GM13977 (cell line): ENCODE measurements at regions not wholly inside any gene's neighbourhood (a gene's known extent, or its start where the extent isn't known, plus 50 kb on each side); places are given as distances from the start of the nearest gene placed in this dataset.

Experiments used
- DNase-seq: peaks from one replicate; pipeline ENCODE4 v3.0.0; 2012; ENCODE audit warnings: low spot score
- in situ Hi-C: fragments of 300-500 bp; cut with MboI; formaldehyde crosslinking; loops from one replicate; pipeline ENCODE4 v1.12.0; 2022; ENCODE audit warnings: low sequenced_read_pairs, low pct_unique_long_range_greater_than_20kb, mixed read lengths, inconsistent platforms; ENCODE audit not compliant: unreplicated experiment
- TF ChIP-seq, protein P1 (sequence below): IDR thresholded peaks from 2 replicates; pipeline ENCODE4 v1.5.1; 2012; ENCODE audit warnings: mild to moderate bottlenecking, control low read depth; ENCODE audit not compliant: insufficient read depth; ENCODE audit errors: extremely low read depth, missing control alignments

DNA sequence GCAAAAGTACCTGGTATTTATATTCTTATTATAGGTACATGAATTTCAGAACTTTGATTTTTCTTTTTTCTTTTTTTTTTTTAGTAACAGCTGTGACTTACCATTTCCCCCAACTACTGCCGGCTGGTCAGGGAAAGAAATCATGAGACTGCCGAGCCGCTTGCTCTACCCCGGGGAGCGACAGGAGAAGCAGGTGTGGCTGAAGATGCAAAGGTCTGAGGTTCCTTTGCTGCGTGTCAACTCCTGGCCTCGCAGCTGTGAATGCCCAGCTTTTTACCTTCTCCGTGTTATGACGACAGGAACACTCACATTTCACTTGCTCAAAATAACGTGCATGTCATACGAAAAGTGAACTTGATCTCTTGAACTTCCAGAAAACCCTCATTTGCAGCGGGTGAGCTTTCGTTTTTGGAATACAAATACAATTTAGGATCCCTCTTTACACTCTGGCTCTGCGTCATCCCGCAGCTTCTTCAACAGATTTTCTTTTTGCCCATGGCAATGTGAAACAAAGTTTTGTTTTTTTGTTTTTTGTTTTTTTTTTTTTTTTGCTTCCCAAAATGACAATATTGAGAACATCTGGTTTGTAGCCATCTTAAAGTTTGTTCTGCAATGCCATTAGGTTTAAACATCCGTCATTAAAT, 117.9 kb downstream of the EFNB2 start:
- in situ Hi-C loops: no loop called here
- TF ChIP-seq, protein P1, sequence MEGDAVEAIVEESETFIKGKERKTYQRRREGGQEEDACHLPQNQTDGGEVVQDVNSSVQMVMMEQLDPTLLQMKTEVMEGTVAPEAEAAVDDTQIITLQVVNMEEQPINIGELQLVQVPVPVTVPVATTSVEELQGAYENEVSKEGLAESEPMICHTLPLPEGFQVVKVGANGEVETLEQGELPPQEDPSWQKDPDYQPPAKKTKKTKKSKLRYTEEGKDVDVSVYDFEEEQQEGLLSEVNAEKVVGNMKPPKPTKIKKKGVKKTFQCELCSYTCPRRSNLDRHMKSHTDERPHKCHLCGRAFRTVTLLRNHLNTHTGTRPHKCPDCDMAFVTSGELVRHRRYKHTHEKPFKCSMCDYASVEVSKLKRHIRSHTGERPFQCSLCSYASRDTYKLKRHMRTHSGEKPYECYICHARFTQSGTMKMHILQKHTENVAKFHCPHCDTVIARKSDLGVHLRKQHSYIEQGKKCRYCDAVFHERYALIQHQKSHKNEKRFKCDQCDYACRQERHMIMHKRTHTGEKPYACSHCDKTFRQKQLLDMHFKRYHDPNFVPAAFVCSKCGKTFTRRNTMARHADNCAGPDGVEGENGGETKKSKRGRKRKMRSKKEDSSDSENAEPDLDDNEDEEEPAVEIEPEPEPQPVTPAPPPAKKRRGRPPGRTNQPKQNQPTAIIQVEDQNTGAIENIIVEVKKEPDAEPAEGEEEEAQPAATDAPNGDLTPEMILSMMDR: no peak
- DNase-seq: no peak

DNA sequence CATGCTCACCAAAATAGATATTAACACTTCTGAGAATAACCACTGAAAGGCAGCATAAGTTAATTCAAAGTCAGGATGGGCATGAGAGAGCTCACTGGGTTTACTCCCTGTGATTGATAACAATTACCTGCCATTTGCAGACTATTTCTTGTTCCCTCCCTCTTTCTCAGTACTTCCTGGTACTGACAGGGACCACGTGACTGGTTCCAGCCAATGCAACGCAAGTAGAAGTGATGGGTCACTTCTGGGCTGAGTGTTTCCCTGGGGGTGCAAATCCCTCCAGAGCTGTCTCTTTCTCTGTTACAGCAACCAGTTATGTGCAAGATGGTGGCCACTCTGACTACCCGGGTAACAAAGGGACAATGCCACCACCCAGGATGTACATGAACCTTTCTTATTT, 118.8 kb downstream of the EFNB2 start:
- no peak for DNase-seq
- in situ Hi-C loops: no loop called here
- TF ChIP-seq, protein P1: no peak

DNA sequence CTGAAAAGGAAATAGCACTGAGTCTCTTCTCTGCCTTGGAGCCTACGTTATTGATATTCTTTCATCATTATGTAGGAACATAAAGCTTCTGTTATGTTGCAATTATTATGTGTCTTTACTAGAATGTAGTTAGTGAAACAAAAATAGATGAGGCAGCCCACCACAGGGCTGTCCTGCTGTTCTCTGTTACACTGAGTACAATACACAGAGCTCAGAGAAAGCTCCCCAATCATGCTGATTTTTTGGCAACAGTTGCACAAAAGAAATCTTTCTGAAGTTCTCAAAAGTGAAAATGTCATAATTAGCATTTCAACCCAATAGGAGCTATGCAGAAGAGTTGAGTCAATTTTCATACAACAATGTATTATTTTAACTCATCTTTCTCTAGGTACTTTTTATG, 119.5 kb downstream of the EFNB2 start:
- in situ Hi-C loops: no loop called here
- TF ChIP-seq, protein P1: no peak
- no peak for DNase-seq

DNA sequence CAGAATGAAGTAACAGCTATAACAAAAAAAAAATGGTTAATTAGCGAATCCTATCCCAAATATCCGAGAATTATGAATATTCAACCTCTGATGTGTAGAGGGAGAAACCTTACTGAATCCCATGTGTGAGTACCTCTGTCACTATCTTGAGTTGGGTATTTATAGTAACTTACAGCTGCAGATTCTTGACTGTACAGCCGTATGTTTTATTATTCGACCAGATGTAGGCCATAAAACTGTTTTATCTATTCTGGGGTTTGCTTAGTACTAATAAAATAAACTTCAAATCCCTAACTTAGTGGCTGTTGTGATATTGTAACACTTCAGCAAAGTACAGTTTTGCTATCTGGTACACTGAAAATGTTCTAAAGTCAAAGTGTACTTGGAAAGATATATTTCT, 120.0 kb downstream of the EFNB2 start:
- in situ Hi-C loops: no loop called here
- TF ChIP-seq, protein P1: no peak
- DNase-seq: no peak

DNA sequence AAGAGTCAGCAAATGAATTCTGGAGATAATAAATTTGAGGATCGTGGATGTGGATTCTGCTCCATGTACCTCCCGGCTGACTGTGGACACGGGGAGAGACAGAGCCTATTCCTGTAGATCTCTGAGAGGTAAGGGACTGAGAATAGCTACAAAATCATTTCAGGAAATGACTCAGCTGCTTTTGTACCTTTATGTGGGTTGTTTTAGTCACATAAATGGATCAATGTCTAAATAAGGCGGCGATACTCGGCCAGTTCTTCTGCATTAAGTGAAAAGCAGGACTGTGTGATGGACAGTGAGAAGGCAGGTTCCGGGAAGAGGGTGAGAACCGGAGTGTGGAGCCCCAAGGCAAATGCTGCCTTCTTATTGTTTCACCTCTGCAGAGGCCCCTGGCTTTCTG, 128.1 kb downstream of the EFNB2 start:
- in situ Hi-C loops: no loop called here
- TF ChIP-seq, protein P1: no peak
- DNase-seq: no peak

DNA sequence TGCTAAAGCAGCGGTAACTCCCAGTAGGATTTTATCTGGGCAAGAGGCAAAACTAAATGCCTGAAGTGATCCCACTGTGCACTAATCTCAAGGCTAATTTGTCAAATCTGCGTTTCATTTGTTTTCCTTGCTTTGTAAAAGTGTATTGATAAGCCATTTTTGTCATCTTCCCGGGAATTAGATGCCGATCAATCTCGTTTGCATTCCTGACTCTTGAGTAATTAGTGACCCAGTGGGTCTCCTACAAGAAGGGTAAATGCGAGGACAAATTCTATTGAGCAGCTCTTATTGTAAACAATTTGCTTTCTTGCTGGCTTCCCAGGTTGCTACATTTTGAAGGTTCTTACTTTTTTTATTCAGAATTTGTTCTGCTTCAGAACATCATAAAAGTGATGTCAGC, 129.7 kb downstream of the EFNB2 start:
- in situ Hi-C loops: no loop called here
- TF ChIP-seq, protein P1: no peak
- DNase-seq: no peak
